Upper lobe of left lung (tissue), 4 donors: ENCODE measurements at regions not wholly inside any gene's neighbourhood (a gene's known extent, or its start where the extent isn't known, plus 50 kb on each side); places are given as distances from the start of the nearest gene placed in this dataset.

Source experiments
- CTCF ChIP-seq, 6 experiments: fragments of 450-650 bp in 4 of 6; fragments of 200-600 bp in 2 of 6; sonication (generic) in 2 of 6; IDR thresholded peaks; one replicate each; pipeline ENCODE4 v1.5.1; 2016 to 2019; ENCODE audit warnings: antibody characterized with exemption in 6 of 6
- POLR2AphosphoS5 ChIP-seq, 2 donors: sonication (generic); formaldehyde crosslinking; IDR thresholded peaks; one replicate each; pipeline ENCODE4 v1.5.1; 2017; ENCODE audit warnings: antibody characterized with exemption in 2 of 2

GRCh38 chr9:89252651-89253267 lies 58.2 kb upstream of the CKS2 start:
- no peak for TF ChIP-seq POLR2AphosphoS5 (IDR thresholded peaks at IDR 0.05)
- no peak for TF ChIP-seq CTCF (IDR thresholded peaks at IDR 0.05)
